ENCODE measurements at regions not wholly inside any gene's neighbourhood (a gene's known extent, or its start where the extent isn't known, plus 50 kb on each side); places are given as distances from the start of the nearest gene placed in this dataset.

DNA sequence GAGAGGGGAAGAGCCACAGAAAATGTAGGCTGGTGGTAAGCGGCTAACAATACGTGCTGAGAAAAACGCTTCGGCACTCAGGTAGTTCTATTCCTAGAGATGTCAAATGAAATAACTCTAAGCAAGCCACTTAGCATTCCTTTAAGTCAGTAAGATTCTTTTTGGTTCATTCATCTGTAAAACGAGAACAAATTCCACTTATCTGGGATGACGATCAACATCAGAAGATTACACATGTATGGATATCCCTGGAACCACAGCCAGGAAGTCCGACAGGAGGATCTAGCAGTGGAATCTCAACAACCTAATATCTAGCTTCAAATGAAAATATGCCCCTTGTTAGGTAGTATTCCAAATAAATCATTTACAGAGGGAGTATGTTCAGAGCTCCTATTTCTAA lies 74.6 kb upstream of the CDKN3 start:
- no peak for DNase-seq

GRCh38 chr14:54322701-54323337 lies 74.0 kb upstream of the CDKN3 start:
- DNase-seq, result no peak

DNA sequence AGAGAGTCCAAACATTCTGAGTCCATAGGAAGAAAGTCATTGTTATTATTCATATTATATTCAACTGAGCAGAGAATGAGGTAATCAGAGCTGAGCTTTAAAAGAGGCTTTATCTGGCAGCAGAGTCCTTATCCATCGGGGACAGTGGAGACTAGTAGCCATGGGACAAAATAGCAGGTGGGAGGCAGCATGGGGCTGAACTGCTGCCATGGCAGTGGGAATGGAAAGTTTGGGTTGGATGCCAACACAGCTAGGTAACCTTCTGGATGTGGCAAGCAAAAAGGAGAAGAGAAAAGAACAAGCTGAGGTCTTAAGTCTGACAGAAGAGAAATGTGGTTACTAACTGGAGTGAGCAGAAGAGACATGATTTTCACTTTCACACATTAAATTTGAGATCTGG lies 71.0 kb upstream of the CDKN3 start:
- DNase-seq, result no peak

DNA sequence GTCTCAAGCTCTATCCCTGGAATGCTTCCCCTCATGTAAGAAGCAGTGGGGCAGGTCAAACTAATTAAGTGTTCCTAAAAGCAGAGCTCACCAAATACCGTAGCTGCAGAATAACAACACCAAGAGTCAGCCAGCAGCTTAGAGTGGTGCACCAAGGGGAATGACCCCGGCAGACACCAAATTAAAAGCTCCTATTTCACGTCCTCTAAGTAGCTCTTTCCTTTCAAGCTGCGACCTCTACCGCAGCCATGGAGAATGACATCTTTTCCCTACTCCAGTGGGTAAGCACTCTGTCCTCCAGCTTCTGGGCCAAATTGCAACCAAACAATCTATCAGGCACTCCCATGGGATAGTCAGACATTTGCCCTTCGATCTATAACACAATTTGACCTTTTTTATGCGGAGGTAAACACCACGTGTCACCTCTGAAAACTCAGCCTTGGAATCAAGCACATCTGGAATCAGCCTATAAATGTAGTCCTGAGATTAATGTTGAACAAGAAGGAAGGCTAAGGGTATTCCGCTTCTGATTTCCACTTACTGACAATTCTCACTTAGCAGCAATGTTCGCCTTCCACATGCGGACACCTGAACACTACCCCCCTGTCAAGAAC lies 67.6 kb upstream of the CDKN3 start:
- peak; percentile 6 for DNase-seq

DNA sequence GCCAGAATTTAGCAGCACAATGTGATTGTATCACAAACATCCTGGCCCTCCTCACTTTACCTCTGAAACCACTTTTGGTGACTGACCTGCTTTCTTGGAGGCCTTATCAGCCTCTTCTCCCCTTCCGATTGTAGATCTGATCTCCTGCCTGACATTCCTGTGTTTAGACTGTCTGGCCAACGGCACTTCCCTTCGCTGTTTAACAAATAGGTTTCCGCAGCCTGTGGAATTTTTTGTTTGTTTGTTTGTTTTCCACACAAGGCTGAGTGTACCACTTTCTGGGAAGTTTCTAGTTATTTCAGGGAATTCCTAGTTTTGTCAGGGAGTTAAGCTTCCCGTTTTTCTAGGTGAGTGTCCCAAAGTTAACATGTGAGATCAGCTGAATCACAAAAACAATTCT lies 65.9 kb upstream of the CDKN3 start:
- no peak for DNase-seq

DNA sequence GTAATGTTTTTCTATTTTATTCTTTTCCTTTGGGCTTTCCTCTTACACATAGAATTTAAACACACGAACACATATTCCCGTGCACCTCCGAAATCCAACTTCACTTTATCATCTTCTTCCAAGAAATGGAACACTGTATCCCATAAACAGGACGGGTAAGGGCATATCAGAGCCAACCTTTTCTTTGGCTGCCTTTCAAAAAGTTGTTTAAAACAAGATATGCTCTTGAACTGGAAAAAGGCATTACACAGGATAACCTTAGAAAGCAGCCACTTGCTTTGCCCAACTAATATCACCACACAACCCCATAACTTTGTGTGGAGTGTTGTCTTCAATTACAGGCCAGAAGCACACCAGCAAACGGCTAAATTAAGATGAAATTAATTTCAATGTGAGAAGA lies 65.3 kb upstream of the CDKN3 start:
- no peak for DNase-seq

DNA sequence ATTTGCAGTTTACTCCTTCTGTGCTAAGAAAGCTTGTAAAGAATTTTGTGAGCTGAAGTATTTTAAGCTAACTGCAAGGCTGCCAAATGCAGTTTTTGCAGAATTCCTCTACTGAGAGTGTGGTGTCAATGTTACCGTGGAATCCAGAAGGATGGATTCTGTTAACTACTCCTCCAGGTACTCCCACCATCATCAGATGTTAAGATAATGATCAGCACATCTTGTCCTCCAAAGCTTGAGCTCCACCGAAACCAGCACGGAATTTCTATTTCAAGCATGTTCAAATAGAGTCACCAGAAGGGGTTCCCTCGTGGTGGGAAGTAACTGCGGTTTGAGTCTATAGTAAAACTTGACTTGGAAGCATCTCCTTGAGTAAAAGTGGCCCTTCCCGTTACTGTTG lies 64.3 kb upstream of the CDKN3 start:
- no peak for DNase-seq

DNA sequence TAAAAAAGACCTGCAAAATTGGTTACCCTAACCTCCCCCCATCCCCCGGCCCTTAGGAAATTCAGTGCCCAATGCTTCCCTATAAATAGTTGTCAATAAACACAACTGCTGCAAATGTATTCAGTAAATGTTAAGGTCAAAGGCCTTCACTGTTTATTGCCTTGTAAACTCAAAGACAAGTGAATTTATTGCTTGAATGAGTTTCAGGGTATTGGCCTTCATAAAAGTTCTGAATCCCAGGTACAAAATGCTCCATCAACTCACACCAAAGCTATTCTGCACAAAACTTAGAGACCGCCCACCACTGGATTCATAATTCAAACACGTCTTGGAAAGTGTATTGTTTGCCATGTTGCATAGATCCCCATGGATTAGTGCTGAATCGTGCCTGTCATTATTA lies 63.3 kb upstream of the CDKN3 start:
- DNase-seq, result no peak

GRCh38 chr14:54335569-54336155 lies 61.1 kb upstream of the CDKN3 start:
- no peak for DNase-seq

DNA sequence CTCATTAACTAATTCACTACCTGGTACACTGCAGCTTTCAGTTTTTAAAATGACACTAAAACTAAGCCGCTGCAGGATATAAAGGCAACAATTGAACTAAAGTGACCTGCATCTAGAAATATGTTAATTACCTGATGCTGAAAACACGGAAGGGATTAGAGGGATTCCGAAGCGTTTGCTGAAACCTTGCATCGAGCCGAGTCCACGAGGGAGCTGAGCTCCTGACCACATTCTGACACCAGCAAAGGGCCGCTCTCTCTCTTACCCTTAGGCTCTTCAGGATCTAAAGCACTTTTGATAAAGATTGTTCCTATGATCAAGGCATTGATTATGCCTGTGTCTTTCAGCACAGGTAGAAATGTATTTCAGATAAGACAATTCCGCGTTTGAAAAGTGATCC lies 59.5 kb upstream of the CDKN3 start:
- DNase-seq, result no peak

- DNase-seq, result no peak
Observed at GRCh38 chr14:54338696-54339317, 58.0 kb upstream of the CDKN3 start.

- DNase-seq, result no peak
Observed at GRCh38 chr14:54339771-54340170, 57.0 kb upstream of the CDKN3 start.

DNA sequence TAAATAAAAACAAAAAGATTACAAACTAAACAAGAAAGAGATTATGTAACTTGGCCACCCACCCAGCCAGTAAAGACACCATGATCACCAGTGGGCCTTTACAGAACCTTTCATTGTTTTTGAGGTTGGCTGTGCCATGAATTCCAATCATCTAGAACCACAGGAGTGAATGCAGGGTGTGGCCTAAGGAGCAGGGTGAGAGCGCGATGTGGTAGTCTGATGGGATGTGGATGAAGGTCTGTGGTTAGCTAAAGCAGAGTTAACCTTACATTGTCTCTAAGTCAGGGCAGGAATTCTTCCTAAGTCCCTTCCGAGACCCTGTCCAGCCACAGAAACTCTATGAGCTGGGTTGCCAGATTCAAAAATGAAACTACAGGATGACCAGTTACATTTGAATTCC lies 54.0 kb upstream of the CDKN3 start:
- DNase-seq, result no peak

DNA sequence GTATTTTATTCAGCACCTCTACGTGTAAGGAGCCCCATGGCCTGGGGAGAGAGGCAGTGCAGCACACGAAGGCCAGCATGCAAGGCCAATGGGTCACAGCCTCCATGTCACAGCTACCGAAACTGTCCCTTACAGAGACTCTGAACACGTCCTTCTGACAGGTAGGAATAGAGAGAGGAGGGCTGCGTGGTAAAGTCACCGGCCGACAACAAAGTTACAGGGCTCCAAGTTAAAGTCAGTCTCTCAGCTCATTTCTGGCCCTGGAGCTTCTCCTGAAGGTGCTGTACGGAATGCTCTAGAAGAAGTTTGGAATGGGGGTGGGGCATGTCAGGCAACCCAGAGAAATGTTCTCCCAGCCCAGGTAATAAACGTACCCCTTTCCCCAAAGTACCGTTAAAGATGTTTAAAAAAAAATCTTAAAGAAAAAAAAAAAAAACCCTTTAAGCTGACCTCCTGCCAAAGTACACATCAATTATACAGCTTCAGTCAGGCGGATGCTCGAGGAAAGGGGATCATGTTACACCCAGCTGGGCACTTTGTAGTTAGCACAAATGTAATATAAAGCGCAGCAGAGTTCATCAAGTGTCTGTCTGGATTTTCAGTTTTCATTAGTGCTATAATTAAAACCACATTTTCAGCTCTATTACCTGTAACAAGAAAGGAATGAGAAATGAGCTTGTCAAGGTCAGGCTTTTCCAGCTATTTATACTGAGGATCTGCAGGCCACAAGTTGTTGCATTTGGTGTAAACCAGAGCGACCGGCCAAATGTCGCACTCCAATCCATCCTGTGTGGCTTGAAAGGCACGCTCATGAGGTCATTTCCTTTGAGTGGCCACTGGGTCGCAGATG lies 53.3 kb upstream of the CDKN3 start:
- no peak for DNase-seq

GRCh38 chr14:54344445-54344844 lies 52.4 kb upstream of the CDKN3 start:
- DNase-seq, result no peak

GRCh38 chr14:54346257-54346656 lies 50.5 kb upstream of the CDKN3 start:
- no peak for DNase-seq
